ENCODE measurements at regions not wholly inside any gene's neighbourhood (a gene's known extent, or its start where the extent isn't known, plus 50 kb on each side); places are given as distances from the start of the nearest gene placed in this dataset.

DNA sequence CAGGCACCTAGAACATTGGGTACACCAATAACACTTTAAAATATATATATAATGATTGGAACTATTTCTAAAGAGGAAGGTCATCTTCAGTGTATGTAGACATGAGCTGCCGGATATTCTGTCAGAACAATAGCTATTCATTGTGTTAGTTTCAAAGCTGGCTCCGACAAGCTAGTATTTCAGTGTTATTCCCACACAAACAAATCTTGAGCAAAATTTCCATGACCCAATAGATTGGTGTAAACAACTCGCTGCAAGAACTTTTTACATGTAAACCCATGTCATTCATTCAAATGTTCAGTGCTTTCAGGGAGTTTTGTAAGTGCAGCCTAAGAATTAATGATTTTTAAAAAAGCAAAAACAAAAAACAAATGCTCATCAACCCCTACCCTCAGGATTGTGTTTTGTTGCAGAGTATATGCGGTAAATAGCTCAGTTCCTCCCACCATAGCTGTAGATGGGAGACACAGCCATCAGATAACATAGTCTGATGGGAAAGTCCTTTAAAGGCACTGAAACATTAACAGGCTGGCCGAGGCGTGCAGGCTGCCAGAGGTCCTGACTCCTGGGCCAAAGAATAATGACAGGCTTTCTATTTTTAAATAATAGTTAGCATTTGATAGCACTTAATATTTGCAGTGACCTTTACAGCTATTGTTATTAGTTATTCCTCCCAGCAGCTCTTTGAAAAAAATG lies 150.3 kb upstream of the ARHGAP5 start:
- DNase-seq (ENCODE audit: extremely low read depth, low read depth) = no peak
- no peak for TF ChIP-seq CTCF (IDR thresholded peaks at IDR 0.05; ENCODE audit: low read depth, low read length)

DNA sequence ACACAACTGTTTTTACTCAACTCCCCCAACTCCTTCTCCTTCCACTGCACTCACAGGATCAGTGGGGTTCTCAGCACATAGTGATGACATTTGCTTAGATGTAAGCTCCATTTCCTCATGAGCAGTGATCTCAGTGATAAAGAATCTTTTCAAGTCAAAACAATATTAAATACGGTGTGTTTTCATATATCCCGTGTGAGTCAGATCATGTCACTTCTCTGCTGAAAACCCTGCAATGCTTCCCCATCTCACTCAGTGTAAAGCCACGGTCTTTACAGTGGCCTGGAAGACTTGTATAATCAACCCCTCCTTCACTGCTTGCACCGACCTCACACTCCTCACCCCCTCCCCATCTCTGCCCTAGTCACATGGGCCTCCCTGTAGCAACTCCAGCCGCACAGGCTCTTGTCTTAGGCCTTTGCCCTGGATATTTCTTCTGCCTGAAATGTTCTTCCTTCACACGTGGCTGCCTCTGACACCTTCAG lies 149.7 kb upstream of the ARHGAP5 start:
- DNase-seq (ENCODE audit: extremely low read depth, low read depth) = peak; percentile 48
- no peak for TF ChIP-seq CTCF (IDR thresholded peaks at IDR 0.05; ENCODE audit: low read depth, low read length)

DNA sequence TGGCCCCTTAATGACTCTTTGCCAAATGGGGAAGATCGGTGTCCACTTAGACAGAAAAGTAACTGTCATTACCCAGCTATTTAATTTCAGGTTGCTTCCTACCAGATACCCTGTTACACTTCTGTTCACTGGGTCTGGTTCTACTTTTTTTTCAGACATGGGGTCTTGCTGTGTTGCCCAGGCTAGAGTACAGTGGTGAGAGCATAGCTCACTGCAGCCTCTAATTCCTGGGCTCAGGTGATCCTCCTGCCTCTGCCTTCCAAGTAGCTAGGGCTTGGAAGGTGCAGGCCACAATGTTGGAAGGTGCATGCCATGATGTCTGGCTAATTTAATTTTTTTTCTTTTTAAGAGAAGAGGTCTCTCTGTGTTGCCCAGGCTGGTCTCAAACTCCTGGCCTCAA lies 147.0 kb upstream of the ARHGAP5 start:
- no peak for TF ChIP-seq CTCF (IDR thresholded peaks at IDR 0.05; ENCODE audit: low read depth, low read length)
- DNase-seq (ENCODE audit: extremely low read depth, low read depth) = no peak

DNA sequence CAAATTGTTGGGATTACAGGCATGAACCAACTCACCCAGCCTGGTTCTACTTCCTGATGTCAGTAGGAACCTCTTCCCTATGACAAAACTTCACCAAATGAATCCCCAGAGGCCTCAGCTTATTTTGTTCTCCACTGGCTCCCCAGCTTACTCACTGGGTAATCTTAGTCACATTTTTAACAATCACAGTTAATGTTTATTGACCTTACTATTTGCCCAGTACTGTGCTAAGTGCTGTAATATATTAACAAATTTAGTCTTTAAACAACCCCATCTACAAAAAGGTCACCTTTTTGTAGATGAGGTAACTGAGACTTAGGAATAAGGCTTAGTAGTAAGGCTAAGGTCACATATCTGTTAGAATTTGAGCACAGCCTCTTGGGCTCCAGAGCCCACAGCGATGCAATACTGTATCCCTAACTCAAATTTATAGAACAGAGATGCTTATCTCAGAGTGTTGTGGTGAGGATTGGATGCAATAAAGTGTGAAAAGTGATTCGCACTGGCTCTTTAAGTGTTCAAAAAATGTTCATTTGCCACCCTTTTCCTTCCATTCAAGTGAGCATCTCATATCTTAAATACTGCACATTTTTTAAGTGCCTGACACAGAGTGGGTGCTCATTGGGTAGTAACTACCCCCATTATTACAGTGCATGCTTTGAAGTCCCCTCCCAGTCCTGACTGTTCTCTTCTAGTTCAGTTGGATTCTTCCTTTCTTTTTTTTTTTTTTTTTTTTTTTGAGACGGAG lies 146.4 kb upstream of the ARHGAP5 start:
- no peak for TF ChIP-seq CTCF (IDR thresholded peaks at IDR 0.05; ENCODE audit: low read depth, low read length)
- DNase-seq (ENCODE audit: extremely low read depth, low read depth) = no peak

DNA sequence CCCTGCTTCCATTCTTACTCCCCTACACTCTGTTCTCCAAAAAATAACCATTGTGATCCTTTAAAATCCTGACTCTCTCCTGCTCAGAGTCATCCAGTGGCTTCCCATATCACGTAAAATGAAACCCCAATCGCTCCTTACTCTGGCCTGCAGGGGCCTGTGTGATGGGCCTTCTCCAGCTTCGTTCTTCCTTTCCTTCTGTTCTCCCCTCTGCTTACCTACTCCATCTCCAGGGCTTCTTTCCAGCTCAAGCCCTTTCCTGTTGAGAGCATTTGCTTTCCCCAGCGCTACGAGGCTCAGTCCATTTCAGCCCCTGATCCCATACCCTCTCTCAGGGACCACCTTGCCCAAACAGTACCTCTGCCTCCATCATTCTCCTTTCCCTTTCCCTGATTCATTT lies 144.4 kb upstream of the ARHGAP5 start:
- DNase-seq (ENCODE audit: extremely low read depth, low read depth) = no peak
- no peak for TF ChIP-seq CTCF (IDR thresholded peaks at IDR 0.05; ENCODE audit: low read depth, low read length)

- no peak for DNase-seq (ENCODE audit: extremely low read depth, low read depth)
- no peak for TF ChIP-seq CTCF (IDR thresholded peaks at IDR 0.05; ENCODE audit: low read depth, low read length)
Observed at GRCh38 chr14:31933716-31934115, 143.4 kb upstream of the ARHGAP5 start.

- no peak for DNase-seq (ENCODE audit: extremely low read depth, low read depth)
- peak; percentile 39 for TF ChIP-seq CTCF (IDR thresholded peaks at IDR 0.05; ENCODE audit: low read depth, low read length)
Observed at GRCh38 chr14:31934767-31935266, 142.3 kb upstream of the ARHGAP5 start.
